ENCODE measurements at regions not wholly inside any gene's neighbourhood (a gene's known extent, or its start where the extent isn't known, plus 50 kb on each side); places are given as distances from the start of the nearest gene placed in this dataset.
A peak's percentile ranks its signal among the peaks of the same experiment; 100 is the strongest.

GRCh38 chr2:216796115-216796840 lies 63.6 kb downstream of the TNP1 start:
- H3K9ac ChIP-seq (ENCODE audit: low read length): no peak overlapping the region
- no peaks in the 10 kb centered on the region for H3K9me2 ChIP-seq (replicated peaks; ENCODE audit: insufficient read depth, low read length)
- no peak overlapping the region for H3K4me3 ChIP-seq (ENCODE audit: low read length)
- no peaks in the 10 kb centered on the region for H4K20me1 ChIP-seq (ENCODE audit: insufficient read depth, low read depth, low read length)
- no peaks in the 10 kb centered on the region for H3K79me2 ChIP-seq (ENCODE audit: low read length)
- DNase-seq: no peak
- H3K27me3 ChIP-seq (ENCODE audit: low read length): no peaks in the 10 kb centered on the region
- peaks cover 4% of the 10 kb centered on the region; the same call in 1 of the 2 replicates for H3K4me1 ChIP-seq (ENCODE audit: low read length)
- H3K36me3 ChIP-seq (ENCODE audit: insufficient read depth, low read length): no peaks in the 10 kb centered on the region
- H3K9me3 ChIP-seq (ENCODE audit: low read length): no peaks in the 10 kb centered on the region
- no peak overlapping the region for H2AFZ ChIP-seq (ENCODE audit: low read length)
- no peak overlapping the region for H3K4me2 ChIP-seq (ENCODE audit: low read depth, low read length, poor library complexity, severe bottlenecking)
- no peak overlapping the region for H3K27ac ChIP-seq (ENCODE audit: low read length)

- Histone ChIP-seq H3K4me2 (ENCODE audit: low read depth, low read length, poor library complexity, severe bottlenecking) (no peak overlapping the region), H4K20me1 (ENCODE audit: insufficient read depth, low read depth, low read length) (no peaks in the 10 kb centered on the region), H3K9me2 (replicated peaks; ENCODE audit: insufficient read depth, low read length) (no peaks in the 10 kb centered on the region), H3K27ac (ENCODE audit: low read length) (no peak overlapping the region), H3K9me3 (ENCODE audit: low read length) (no peaks in the 10 kb centered on the region), H3K27me3 (ENCODE audit: low read length) (no peaks in the 10 kb centered on the region), H3K9ac (ENCODE audit: low read length) (no peak overlapping the region), H3K36me3 (ENCODE audit: insufficient read depth, low read length) (no peaks in the 10 kb centered on the region), H3K4me1 (ENCODE audit: low read length) (peaks cover 4% of the 10 kb centered on the region; the same call in 1 of the 2 replicates), H3K4me3 (ENCODE audit: low read length) (no peak overlapping the region), H3K79me2 (ENCODE audit: low read length) (no peaks in the 10 kb centered on the region), H2AFZ (ENCODE audit: low read length) (no peak overlapping the region)
- DNase-seq: no peak
Measured at GRCh38 chr2:216793386-216793785, 66.5 kb downstream of the TNP1 start.

- H3K9me3 ChIP-seq (ENCODE audit: low read length): no peaks in the 10 kb centered on the region
- no peaks in the 10 kb centered on the region for H3K36me3 ChIP-seq (ENCODE audit: insufficient read depth, low read length)
- no peaks in the 10 kb centered on the region for H3K9me2 ChIP-seq (replicated peaks; ENCODE audit: insufficient read depth, low read length)
- DNase-seq: peak; percentile 39
- no peak overlapping the region for H3K9ac ChIP-seq (ENCODE audit: low read length)
- no peaks in the 10 kb centered on the region for H3K79me2 ChIP-seq (ENCODE audit: low read length)
- H3K4me1 ChIP-seq (ENCODE audit: low read length): peaks cover 4% of the 10 kb centered on the region; the same call in 1 of the 2 replicates
- H4K20me1 ChIP-seq (ENCODE audit: insufficient read depth, low read depth, low read length): no peaks in the 10 kb centered on the region
- H3K27me3 ChIP-seq (ENCODE audit: low read length): no peaks in the 10 kb centered on the region
- no peak overlapping the region for H3K4me3 ChIP-seq (ENCODE audit: low read length)
- H2AFZ ChIP-seq (ENCODE audit: low read length): no peak overlapping the region
- no peak overlapping the region for H3K27ac ChIP-seq (ENCODE audit: low read length)
- no peak overlapping the region for H3K4me2 ChIP-seq (ENCODE audit: low read depth, low read length, poor library complexity, severe bottlenecking)
Measured at GRCh38 chr2:216792222-216793021, 67.4 kb downstream of the TNP1 start.

GRCh38 chr2:216791303-216791702 lies 68.6 kb downstream of the TNP1 start:
- Histone ChIP-seq H3K4me2 (ENCODE audit: low read depth, low read length, poor library complexity, severe bottlenecking) (no peak overlapping the region), H3K9me3 (ENCODE audit: low read length) (no peaks in the 10 kb centered on the region), H2AFZ (ENCODE audit: low read length) (no peak overlapping the region), H3K79me2 (ENCODE audit: low read length) (no peaks in the 10 kb centered on the region), H3K27ac (ENCODE audit: low read length) (no peak overlapping the region), H3K9me2 (replicated peaks; ENCODE audit: insufficient read depth, low read length) (no peaks in the 10 kb centered on the region), H4K20me1 (ENCODE audit: insufficient read depth, low read depth, low read length) (no peaks in the 10 kb centered on the region), H3K36me3 (ENCODE audit: insufficient read depth, low read length) (no peaks in the 10 kb centered on the region), H3K9ac (ENCODE audit: low read length) (no peak overlapping the region), H3K27me3 (ENCODE audit: low read length) (no peaks in the 10 kb centered on the region), H3K4me1 (ENCODE audit: low read length) (no peaks in the 10 kb centered on the region), H3K4me3 (ENCODE audit: low read length) (no peak overlapping the region)
- DNase-seq: no peak

GRCh38 chr2:216789081-216789480 lies 70.8 kb downstream of the TNP1 start:
- Histone ChIP-seq H3K27ac (ENCODE audit: low read length) (no peak overlapping the region), H3K4me2 (ENCODE audit: low read depth, low read length, poor library complexity, severe bottlenecking) (no peak overlapping the region)
- no peak for DNase-seq

GRCh38 chr2:216787851-216788540 lies 71.9 kb downstream of the TNP1 start:
- Histone ChIP-seq H3K9me3 (ENCODE audit: low read length) (no peaks in the 10 kb centered on the region), H3K27me3 (ENCODE audit: low read length) (no peaks in the 10 kb centered on the region), H3K4me1 (ENCODE audit: low read length) (no peaks in the 10 kb centered on the region), H3K27ac (ENCODE audit: low read length) (no peak overlapping the region), H3K9me2 (replicated peaks; ENCODE audit: insufficient read depth, low read length) (no peaks in the 10 kb centered on the region), H3K79me2 (ENCODE audit: low read length) (no peaks in the 10 kb centered on the region), H3K9ac (ENCODE audit: low read length) (no peak overlapping the region), H3K4me2 (ENCODE audit: low read depth, low read length, poor library complexity, severe bottlenecking) (no peak overlapping the region), H2AFZ (ENCODE audit: low read length) (no peak overlapping the region), H4K20me1 (ENCODE audit: insufficient read depth, low read depth, low read length) (no peaks in the 10 kb centered on the region), H3K4me3 (ENCODE audit: low read length) (no peak overlapping the region), H3K36me3 (ENCODE audit: insufficient read depth, low read length) (no peaks in the 10 kb centered on the region)
- DNase-seq: no peak

More at GRCh38 chr2:216789081-216789480, 70.8 kb downstream of the TNP1 start:
- H3K9me3 ChIP-seq (ENCODE audit: low read length): no peaks in the 10 kb centered on the region
- H3K9ac ChIP-seq (ENCODE audit: low read length): no peak overlapping the region
- H4K20me1 ChIP-seq (ENCODE audit: insufficient read depth, low read depth, low read length): no peaks in the 10 kb centered on the region
- no peak overlapping the region for H3K4me3 ChIP-seq (ENCODE audit: low read length)
- H3K36me3 ChIP-seq (ENCODE audit: insufficient read depth, low read length): no peaks in the 10 kb centered on the region
- no peaks in the 10 kb centered on the region for H3K27me3 ChIP-seq (ENCODE audit: low read length)
- H3K9me2 ChIP-seq (replicated peaks; ENCODE audit: insufficient read depth, low read length): no peaks in the 10 kb centered on the region
- no peaks in the 10 kb centered on the region for H3K4me1 ChIP-seq (ENCODE audit: low read length)
- H2AFZ ChIP-seq (ENCODE audit: low read length): no peak overlapping the region
- no peaks in the 10 kb centered on the region for H3K79me2 ChIP-seq (ENCODE audit: low read length)

- no peak overlapping the region for H3K4me2 ChIP-seq (ENCODE audit: low read depth, low read length, poor library complexity, severe bottlenecking)
- no peaks in the 10 kb centered on the region for H3K9me3 ChIP-seq (ENCODE audit: low read length)
- no peak overlapping the region for H2AFZ ChIP-seq (ENCODE audit: low read length)
- no peaks in the 10 kb centered on the region for H3K36me3 ChIP-seq (ENCODE audit: insufficient read depth, low read length)
- no peak overlapping the region for H3K9ac ChIP-seq (ENCODE audit: low read length)
- H3K79me2 ChIP-seq (ENCODE audit: low read length): no peaks in the 10 kb centered on the region
- DNase-seq: no peak
- no peak overlapping the region for H3K4me3 ChIP-seq (ENCODE audit: low read length)
- H3K4me1 ChIP-seq (ENCODE audit: low read length): no peaks in the 10 kb centered on the region
- H3K27ac ChIP-seq (ENCODE audit: low read length): no peak overlapping the region
- no peaks in the 10 kb centered on the region for H4K20me1 ChIP-seq (ENCODE audit: insufficient read depth, low read depth, low read length)
- H3K27me3 ChIP-seq (ENCODE audit: low read length): no peaks in the 10 kb centered on the region
- no peaks in the 10 kb centered on the region for H3K9me2 ChIP-seq (replicated peaks; ENCODE audit: insufficient read depth, low read length)
Measured at GRCh38 chr2:216786676-216787075, 73.2 kb downstream of the TNP1 start.

GRCh38 chr2:216784456-216784855 lies 75.4 kb downstream of the TNP1 start:
- no peaks in the 10 kb centered on the region for H4K20me1 ChIP-seq (ENCODE audit: insufficient read depth, low read depth, low read length)
- no peaks in the 10 kb centered on the region for H3K36me3 ChIP-seq (ENCODE audit: insufficient read depth, low read length)
- no peaks in the 10 kb centered on the region for H3K9me3 ChIP-seq (ENCODE audit: low read length)
- no peak overlapping the region for H3K4me2 ChIP-seq (ENCODE audit: low read depth, low read length, poor library complexity, severe bottlenecking)
- no peak for DNase-seq
- no peak overlapping the region for H2AFZ ChIP-seq (ENCODE audit: low read length)
- no peaks in the 10 kb centered on the region for H3K4me1 ChIP-seq (ENCODE audit: low read length)
- no peaks in the 10 kb centered on the region for H3K79me2 ChIP-seq (ENCODE audit: low read length)
- no peak overlapping the region for H3K9ac ChIP-seq (ENCODE audit: low read length)
- no peaks in the 10 kb centered on the region for H3K9me2 ChIP-seq (replicated peaks; ENCODE audit: insufficient read depth, low read length)
- H3K27me3 ChIP-seq (ENCODE audit: low read length): no peaks in the 10 kb centered on the region
- H3K4me3 ChIP-seq (ENCODE audit: low read length): no peak overlapping the region
- H3K27ac ChIP-seq (ENCODE audit: low read length): no peak overlapping the region
